ENCODE measurements at regions not wholly inside any gene's neighbourhood (a gene's known extent, or its start where the extent isn't known, plus 50 kb on each side); places are given as distances from the start of the nearest gene placed in this dataset.
"Not testable (repeated sequence)": the region's sequence is repeated elsewhere in the genome, so short reads cannot be mapped to it uniquely, and the experiment has no call there.

- Histone ChIP-seq H3K4me1 (ENCODE audit: control insufficient read depth in 3 of 3, insufficient read depth in 2 of 3, low read depth in 1 of 3, low read length in 2 of 3) (no peaks in the 10 kb centered on the region), H3K4me3 (ENCODE audit: low read depth in 1 of 3, low read length in 3 of 3) (no peak overlapping the region), H3K27ac (ENCODE audit: low read depth in 1 of 3, low read length in 2 of 3) (no peak overlapping the region), H3K36me3 (ENCODE audit: control insufficient read depth in 3 of 3, insufficient read depth in 2 of 3, low read depth in 1 of 3, low read length in 3 of 3) (no peaks in the 10 kb centered on the region), H3K27me3 (ENCODE audit: control insufficient read depth in 3 of 3, insufficient read depth in 3 of 3, low read length in 3 of 3) (no peaks in the 10 kb centered on the region), H3K9me3 (ENCODE audit: control insufficient read depth in 2 of 2, insufficient read depth in 1 of 2, low read depth in 1 of 2, low read length in 1 of 2) (peaks cover 0 to 7% of the 10 kb centered on the region in 2 donors)
- FAIRE-seq (no peak), DNase-seq (no peak)
- 33 to 63% (median 43%) methylated on average over 2 of the region's 2 CpGs for WGBS, 3 donors
Observed at GRCh38 chr5:53265043-53265442, 155.5 kb upstream of the MOCS2 start.

- not testable (repeated sequence) for DNase-seq; H3K36me3 ChIP-seq (ENCODE audit: control insufficient read depth in 3 of 3, insufficient read depth in 2 of 3, low read depth in 1 of 3, low read length in 3 of 3); H3K27me3 ChIP-seq (ENCODE audit: control insufficient read depth in 3 of 3, insufficient read depth in 3 of 3, low read length in 3 of 3); H3K9me3 ChIP-seq (ENCODE audit: control insufficient read depth in 2 of 2, insufficient read depth in 1 of 2, low read depth in 1 of 2, low read length in 1 of 2); H3K4me1 ChIP-seq (ENCODE audit: control insufficient read depth in 3 of 3, insufficient read depth in 2 of 3, low read depth in 1 of 3, low read length in 2 of 3); FAIRE-seq; H3K4me3 ChIP-seq (ENCODE audit: low read depth in 1 of 3, low read length in 3 of 3); H3K27ac ChIP-seq (ENCODE audit: low read depth in 1 of 3, low read length in 2 of 3)
- WGBS, 3 donors, result 76 to 93% (median 85%) methylated on average over 7 of the region's 7 CpGs
Observed at GRCh38 chr5:53268241-53268640, 158.7 kb upstream of the MOCS2 start.

- 87 to 89% (median 88%) methylated on average over 1 of the region's 1 CpG for WGBS, 3 donors
Observed at GRCh38 chr5:53275666-53276065, 166.1 kb upstream of the MOCS2 start.

GRCh38 chr5:53276825-53277224, 167.3 kb upstream of the MOCS2 start:
- Histone ChIP-seq H3K27me3 (ENCODE audit: control insufficient read depth in 3 of 3, insufficient read depth in 3 of 3, low read length in 3 of 3) (no peaks in the 10 kb centered on the region), H3K4me1 (ENCODE audit: control insufficient read depth in 3 of 3, insufficient read depth in 2 of 3, low read depth in 1 of 3, low read length in 2 of 3) (no peaks in the 10 kb centered on the region), H3K36me3 (ENCODE audit: control insufficient read depth in 3 of 3, insufficient read depth in 2 of 3, low read depth in 1 of 3, low read length in 3 of 3) (no peaks in the 10 kb centered on the region), H3K27ac (ENCODE audit: low read depth in 1 of 3, low read length in 2 of 3) (no peak overlapping the region), H3K4me3 (ENCODE audit: low read depth in 1 of 3, low read length in 3 of 3) (no peak overlapping the region), H3K9me3 (ENCODE audit: control insufficient read depth in 2 of 2, insufficient read depth in 1 of 2, low read depth in 1 of 2, low read length in 1 of 2) (no peaks in the 10 kb centered on the region)
- DNase-seq (no peak), FAIRE-seq (no peak)
- 56 to 64% (median 62%) methylated on average over 3 of the region's 3 CpGs for WGBS, 3 donors

More at GRCh38 chr5:53275666-53276065, 166.1 kb upstream of the MOCS2 start:
- H3K9me3 ChIP-seq (ENCODE audit: control insufficient read depth in 2 of 2, insufficient read depth in 1 of 2, low read depth in 1 of 2, low read length in 1 of 2), result no peaks in the 10 kb centered on the region
- H3K4me3 ChIP-seq (ENCODE audit: low read depth in 1 of 3, low read length in 3 of 3), result no peak overlapping the region
- no peaks in the 10 kb centered on the region for H3K4me1 ChIP-seq (ENCODE audit: control insufficient read depth in 3 of 3, insufficient read depth in 2 of 3, low read depth in 1 of 3, low read length in 2 of 3)
- no peaks in the 10 kb centered on the region for H3K27me3 ChIP-seq (ENCODE audit: control insufficient read depth in 3 of 3, insufficient read depth in 3 of 3, low read length in 3 of 3)
- DNase-seq, result no peak
- no peak for FAIRE-seq
- H3K36me3 ChIP-seq (ENCODE audit: control insufficient read depth in 3 of 3, insufficient read depth in 2 of 3, low read depth in 1 of 3, low read length in 3 of 3), result no peaks in the 10 kb centered on the region
- no peak overlapping the region for H3K27ac ChIP-seq (ENCODE audit: low read depth in 1 of 3, low read length in 2 of 3)

- Histone ChIP-seq H3K27ac (ENCODE audit: low read depth in 1 of 3, low read length in 2 of 3) (no peak overlapping the region), H3K4me1 (ENCODE audit: control insufficient read depth in 3 of 3, insufficient read depth in 2 of 3, low read depth in 1 of 3, low read length in 2 of 3) (no peaks in the 10 kb centered on the region), H3K27me3 (ENCODE audit: control insufficient read depth in 3 of 3, insufficient read depth in 3 of 3, low read length in 3 of 3) (no peaks in the 10 kb centered on the region), H3K4me3 (ENCODE audit: low read depth in 1 of 3, low read length in 3 of 3) (no peak overlapping the region), H3K36me3 (ENCODE audit: control insufficient read depth in 3 of 3, insufficient read depth in 2 of 3, low read depth in 1 of 3, low read length in 3 of 3) (no peaks in the 10 kb centered on the region), H3K9me3 (ENCODE audit: control insufficient read depth in 2 of 2, insufficient read depth in 1 of 2, low read depth in 1 of 2, low read length in 1 of 2) (no peaks in the 10 kb centered on the region)
- 71 to 79% (median 73%) methylated on average over 1 of the region's 1 CpG for WGBS, 3 donors
- FAIRE-seq (no peak), DNase-seq (no peak)
Observed at GRCh38 chr5:53277491-53277890, 167.9 kb upstream of the MOCS2 start.

GRCh38 chr5:53287573-53287972, 178.0 kb upstream of the MOCS2 start:
- Histone ChIP-seq H3K4me1 (ENCODE audit: control insufficient read depth in 3 of 3, insufficient read depth in 2 of 3, low read depth in 1 of 3, low read length in 2 of 3) (no peaks in the 10 kb centered on the region), H3K27me3 (ENCODE audit: control insufficient read depth in 3 of 3, insufficient read depth in 3 of 3, low read length in 3 of 3) (no peaks in the 10 kb centered on the region), H3K9me3 (ENCODE audit: control insufficient read depth in 2 of 2, insufficient read depth in 1 of 2, low read depth in 1 of 2, low read length in 1 of 2) (peaks cover 0 to 5% of the 10 kb centered on the region in 2 donors), H3K27ac (ENCODE audit: low read depth in 1 of 3, low read length in 2 of 3) (no peak overlapping the region), H3K36me3 (ENCODE audit: control insufficient read depth in 3 of 3, insufficient read depth in 2 of 3, low read depth in 1 of 3, low read length in 3 of 3) (no peaks in the 10 kb centered on the region), H3K4me3 (ENCODE audit: low read depth in 1 of 3, low read length in 3 of 3) (no peak overlapping the region)
- DNase-seq (no peak), FAIRE-seq (no peak)

GRCh38 chr5:53288511-53288910, 179.0 kb upstream of the MOCS2 start:
- no peaks in the 10 kb centered on the region for H3K36me3 ChIP-seq (ENCODE audit: control insufficient read depth in 3 of 3, insufficient read depth in 2 of 3, low read depth in 1 of 3, low read length in 3 of 3)
- H3K4me1 ChIP-seq (ENCODE audit: control insufficient read depth in 3 of 3, insufficient read depth in 2 of 3, low read depth in 1 of 3, low read length in 2 of 3), result no peaks in the 10 kb centered on the region
- FAIRE-seq, result no peak
- peaks cover 0 to 5% of the 10 kb centered on the region in 2 donors for H3K9me3 ChIP-seq (ENCODE audit: control insufficient read depth in 2 of 2, insufficient read depth in 1 of 2, low read depth in 1 of 2, low read length in 1 of 2)
- DNase-seq, result no peak
- H3K4me3 ChIP-seq (ENCODE audit: low read depth in 1 of 3, low read length in 3 of 3), result no peak overlapping the region
- H3K27me3 ChIP-seq (ENCODE audit: control insufficient read depth in 3 of 3, insufficient read depth in 3 of 3, low read length in 3 of 3), result no peaks in the 10 kb centered on the region
- H3K27ac ChIP-seq (ENCODE audit: low read depth in 1 of 3, low read length in 2 of 3), result no peak overlapping the region

- 24 to 70% (median 39%) methylated on average over 4 of the region's 4 CpGs for WGBS, 3 donors
- no peak for DNase-seq
- Histone ChIP-seq H3K36me3 (ENCODE audit: control insufficient read depth in 3 of 3, insufficient read depth in 2 of 3, low read depth in 1 of 3, low read length in 3 of 3) (no peaks in the 10 kb centered on the region), H3K4me3 (ENCODE audit: low read depth in 1 of 3, low read length in 3 of 3) (no peak overlapping the region), H3K9me3 (ENCODE audit: control insufficient read depth in 2 of 2, insufficient read depth in 1 of 2, low read depth in 1 of 2, low read length in 1 of 2) (peaks cover 0 to 5% of the 10 kb centered on the region in 2 donors), H3K27ac (ENCODE audit: low read depth in 1 of 3, low read length in 2 of 3) (no peak overlapping the region), H3K4me1 (ENCODE audit: control insufficient read depth in 3 of 3, insufficient read depth in 2 of 3, low read depth in 1 of 3, low read length in 2 of 3) (no peaks in the 10 kb centered on the region), H3K27me3 (ENCODE audit: control insufficient read depth in 3 of 3, insufficient read depth in 3 of 3, low read length in 3 of 3) (no peaks in the 10 kb centered on the region)
- no peak for FAIRE-seq
Observed at GRCh38 chr5:53291047-53291446, 181.5 kb upstream of the MOCS2 start.

- H3K4me1 ChIP-seq (ENCODE audit: control insufficient read depth in 3 of 3, insufficient read depth in 2 of 3, low read depth in 1 of 3, low read length in 2 of 3), result no peaks in the 10 kb centered on the region
- DNase-seq, result peak in 1 of 2 donors; percentile 8
- FAIRE-seq, result no peak
Observed at GRCh38 chr5:53291528-53291927, 182.0 kb upstream of the MOCS2 start.

More at GRCh38 chr5:53291528-53291927, 182.0 kb upstream of the MOCS2 start:
- Histone ChIP-seq H3K27me3 (ENCODE audit: control insufficient read depth in 3 of 3, insufficient read depth in 3 of 3, low read length in 3 of 3) (no peaks in the 10 kb centered on the region), H3K9me3 (ENCODE audit: control insufficient read depth in 2 of 2, insufficient read depth in 1 of 2, low read depth in 1 of 2, low read length in 1 of 2) (peaks cover 0 to 3% of the 10 kb centered on the region in 2 donors), H3K4me3 (ENCODE audit: low read depth in 1 of 3, low read length in 3 of 3) (no peak overlapping the region), H3K36me3 (ENCODE audit: control insufficient read depth in 3 of 3, insufficient read depth in 2 of 3, low read depth in 1 of 3, low read length in 3 of 3) (no peaks in the 10 kb centered on the region), H3K27ac (ENCODE audit: low read depth in 1 of 3, low read length in 2 of 3) (no peak overlapping the region)
